ENCODE measurements at regions not wholly inside any gene's neighbourhood (a gene's known extent, or its start where the extent isn't known, plus 50 kb on each side); places are given as distances from the start of the nearest gene placed in this dataset.
"Not testable (repeated sequence)": the region's sequence is repeated elsewhere in the genome, so short reads cannot be mapped to it uniquely, and the experiment has no call there.

DNA sequence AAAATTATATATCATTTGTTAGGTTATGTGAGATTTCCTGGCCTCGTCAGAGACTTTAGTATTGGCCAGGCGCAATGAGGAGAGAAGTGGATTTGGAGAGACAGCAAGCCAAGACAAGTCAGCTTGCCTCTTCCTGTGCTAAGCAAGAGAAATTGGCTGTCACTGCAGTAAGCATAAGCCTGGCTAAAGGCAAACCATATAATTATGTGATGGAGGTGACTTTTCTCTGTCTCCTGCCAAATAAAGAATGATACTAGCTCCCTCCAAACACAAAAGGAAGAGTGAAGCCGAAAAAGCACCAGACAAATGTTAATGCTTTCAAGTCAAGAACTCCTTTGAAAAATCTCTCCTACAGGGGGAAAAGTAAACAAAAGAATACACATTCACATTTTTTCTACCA is 2246.0 kb downstream of the ARAP2 start:
- H3K9me3 ChIP-seq (ENCODE audit: control insufficient read depth in 1 of 2, low read length in 2 of 2) = no peaks in the 10 kb centered on the region
- Mint-ChIP-seq H3K27me3 (no peaks in the 10 kb centered on the region), H3K27ac (no peak overlapping the region), H3K36me3 (no peaks in the 10 kb centered on the region), H3K4me3 (no peak overlapping the region), H3K9me3 (peaks cover 3 to 9% (median 5%) of the 10 kb centered on the region in 8 donors), H3K4me1 (no peaks in the 10 kb centered on the region)
- no peak overlapping the region for H3K27ac ChIP-seq (ENCODE audit: low read depth, low read length)
- H3K4me3 ChIP-seq (ENCODE audit: low read length in 2 of 2) = no peak overlapping the region
- no peaks in the 10 kb centered on the region for H3K27me3 ChIP-seq (ENCODE audit: insufficient read depth, low read length)
- ChIA-PET POLR2A (ENCODE audit: partially characterized antibody) (no interaction called here), CTCF (ENCODE audit: partially characterized antibody) (no interaction called here)
- no peaks in the 10 kb centered on the region for H3K36me3 ChIP-seq (ENCODE audit: insufficient read depth, low read length)
- intact Hi-C loops (cut with micrococcal nuclease) = no loop called here
- no peak for DNase-seq
- no peaks in the 10 kb centered on the region for H3K4me1 ChIP-seq (ENCODE audit: insufficient read depth, low read length)

GRCh38 chr4:34000356-34000755 is 2244.0 kb downstream of the ARAP2 start:
- H3K27me3 Mint-ChIP-seq = no peaks in the 10 kb centered on the region
- CTCF ChIA-PET (ENCODE audit: partially characterized antibody) = no interaction called here
- POLR2A ChIA-PET (ENCODE audit: partially characterized antibody) = no interaction called here
- Histone ChIP-seq H3K27ac (ENCODE audit: low read depth, low read length) (no peak overlapping the region), H3K27me3 (ENCODE audit: insufficient read depth, low read length) (no peaks in the 10 kb centered on the region), H3K36me3 (ENCODE audit: insufficient read depth, low read length) (no peaks in the 10 kb centered on the region), H3K4me3 (ENCODE audit: low read length in 2 of 2) (no peak overlapping the region), H3K9me3 (ENCODE audit: control insufficient read depth in 1 of 2, low read length in 2 of 2) (no peaks in the 10 kb centered on the region), H3K4me1 (ENCODE audit: insufficient read depth, low read length) (no peaks in the 10 kb centered on the region)
- H3K27ac Mint-ChIP-seq = no peak overlapping the region
- DNase-seq = no peak
- H3K4me1 Mint-ChIP-seq = no peaks in the 10 kb centered on the region
- no peak overlapping the region for H3K4me3 Mint-ChIP-seq
- H3K9me3 Mint-ChIP-seq = peaks cover 0 to 6% (median 4%) of the 10 kb centered on the region in 8 donors
- H3K36me3 Mint-ChIP-seq = no peaks in the 10 kb centered on the region
- intact Hi-C loops (cut with micrococcal nuclease) = no loop called here

- intact Hi-C loops (cut with micrococcal nuclease); H3K4me3 ChIP-seq (ENCODE audit: low read length in 2 of 2); H3K27ac ChIP-seq (ENCODE audit: low read depth, low read length); H3K4me3 Mint-ChIP-seq; H3K4me1 ChIP-seq (ENCODE audit: insufficient read depth, low read length); CTCF ChIA-PET (ENCODE audit: partially characterized antibody); H3K27me3 Mint-ChIP-seq; H3K4me1 Mint-ChIP-seq; H3K9me3 ChIP-seq (ENCODE audit: control insufficient read depth in 1 of 2, low read length in 2 of 2); H3K27me3 ChIP-seq (ENCODE audit: insufficient read depth, low read length); H3K36me3 Mint-ChIP-seq; H3K36me3 ChIP-seq (ENCODE audit: insufficient read depth, low read length); DNase-seq; H3K27ac Mint-ChIP-seq; POLR2A ChIA-PET (ENCODE audit: partially characterized antibody): not testable (repeated sequence)
- H3K9me3 Mint-ChIP-seq = peaks cover 0 to 13% (median 2%) of the 10 kb centered on the region in 8 donors
These were observed 2237.8 kb downstream of the ARAP2 start for GRCh38 chr4:34006540-34006939.

DNA sequence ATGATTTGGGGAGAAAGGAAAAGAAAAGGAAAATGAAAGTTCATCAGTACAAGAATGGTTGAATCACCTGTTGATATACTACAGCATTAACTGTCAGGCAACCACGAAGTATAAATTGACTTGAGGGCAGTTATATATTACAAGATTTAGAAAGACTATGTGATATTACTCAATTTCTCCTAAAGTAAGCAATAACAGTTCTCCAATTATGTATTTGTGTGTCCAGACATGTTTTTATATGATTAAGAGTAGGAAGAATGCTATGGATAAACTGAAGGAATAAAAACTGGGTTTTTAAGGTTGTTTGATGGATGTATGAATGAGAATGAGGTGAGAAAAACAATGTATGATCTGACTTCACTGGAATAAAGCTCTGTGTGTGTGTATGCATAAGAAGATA is 2234.4 kb downstream of the ARAP2 start:
- intact Hi-C loops (cut with micrococcal nuclease) = no loop called here
- Histone ChIP-seq H3K9me3 (ENCODE audit: control insufficient read depth in 1 of 2, low read length in 2 of 2) (no peaks in the 10 kb centered on the region), H3K27ac (ENCODE audit: low read depth, low read length) (no peak overlapping the region), H3K4me3 (ENCODE audit: low read length in 2 of 2) (no peak overlapping the region), H3K27me3 (ENCODE audit: insufficient read depth, low read length) (no peaks in the 10 kb centered on the region), H3K36me3 (ENCODE audit: insufficient read depth, low read length) (no peaks in the 10 kb centered on the region), H3K4me1 (ENCODE audit: insufficient read depth, low read length) (no peaks in the 10 kb centered on the region)
- no peak overlapping the region for H3K4me3 Mint-ChIP-seq
- no peaks in the 10 kb centered on the region for H3K27me3 Mint-ChIP-seq
- ChIA-PET POLR2A (ENCODE audit: partially characterized antibody) (no interaction called here), CTCF (ENCODE audit: partially characterized antibody) (no interaction called here)
- no peak overlapping the region for H3K27ac Mint-ChIP-seq
- no peaks in the 10 kb centered on the region for H3K4me1 Mint-ChIP-seq
- no peak for DNase-seq
- H3K36me3 Mint-ChIP-seq = no peaks in the 10 kb centered on the region
- H3K9me3 Mint-ChIP-seq = peaks cover 0 to 11% (median 1%) of the 10 kb centered on the region in 8 donors

GRCh38 chr4:34010751-34011519 is 2233.4 kb downstream of the ARAP2 start:
- ChIA-PET POLR2A (ENCODE audit: partially characterized antibody) (no interaction called here), CTCF (ENCODE audit: partially characterized antibody) (no interaction called here)
- H3K4me3 ChIP-seq (ENCODE audit: low read length in 2 of 2) = no peak overlapping the region
- DNase-seq = no peak
- Mint-ChIP-seq H3K4me3 (no peak overlapping the region), H3K4me1 (no peaks in the 10 kb centered on the region), H3K36me3 (no peaks in the 10 kb centered on the region), H3K9me3 (peaks cover 0 to 11% (median 1%) of the 10 kb centered on the region in 8 donors), H3K27ac (no peak overlapping the region), H3K27me3 (no peaks in the 10 kb centered on the region)
- H3K27ac ChIP-seq (ENCODE audit: low read depth, low read length) = no peak overlapping the region
- H3K9me3 ChIP-seq (ENCODE audit: control insufficient read depth in 1 of 2, low read length in 2 of 2) = no peaks in the 10 kb centered on the region
- no peaks in the 10 kb centered on the region for H3K36me3 ChIP-seq (ENCODE audit: insufficient read depth, low read length)
- no peaks in the 10 kb centered on the region for H3K27me3 ChIP-seq (ENCODE audit: insufficient read depth, low read length)
- intact Hi-C loops (cut with micrococcal nuclease) = no loop called here
- H3K4me1 ChIP-seq (ENCODE audit: insufficient read depth, low read length) = no peaks in the 10 kb centered on the region

- Histone ChIP-seq H3K27ac (ENCODE audit: low read depth, low read length) (no peak overlapping the region), H3K4me1 (ENCODE audit: insufficient read depth, low read length) (no peaks in the 10 kb centered on the region), H3K4me3 (ENCODE audit: low read length in 2 of 2) (no peak overlapping the region), H3K36me3 (ENCODE audit: insufficient read depth, low read length) (no peaks in the 10 kb centered on the region), H3K9me3 (ENCODE audit: control insufficient read depth in 1 of 2, low read length in 2 of 2) (no peaks in the 10 kb centered on the region), H3K27me3 (ENCODE audit: insufficient read depth, low read length) (no peaks in the 10 kb centered on the region)
- intact Hi-C loops (cut with micrococcal nuclease) = no loop called here
- DNase-seq = no peak
- H3K4me3 Mint-ChIP-seq = no peak overlapping the region
- no peak overlapping the region for H3K27ac Mint-ChIP-seq
- H3K27me3 Mint-ChIP-seq = no peaks in the 10 kb centered on the region
- ChIA-PET POLR2A (ENCODE audit: partially characterized antibody) (no interaction called here), CTCF (ENCODE audit: partially characterized antibody) (no interaction called here)
- H3K36me3 Mint-ChIP-seq = no peaks in the 10 kb centered on the region
- peaks cover 0 to 11% (median 4%) of the 10 kb centered on the region in 8 donors for H3K9me3 Mint-ChIP-seq
- no peaks in the 10 kb centered on the region for H3K4me1 Mint-ChIP-seq
These were observed 2209.1 kb downstream of the ARAP2 start for GRCh38 chr4:34035225-34035624.

- Mint-ChIP-seq H3K9me3 (peaks cover 0 to 12% (median 2%) of the 10 kb centered on the region in 8 donors), H3K27ac (no peak overlapping the region), H3K27me3 (no peaks in the 10 kb centered on the region), H3K36me3 (no peaks in the 10 kb centered on the region), H3K4me3 (no peak overlapping the region), H3K4me1 (no peaks in the 10 kb centered on the region)
- Histone ChIP-seq H3K4me3 (ENCODE audit: low read length in 2 of 2) (no peak overlapping the region), H3K27ac (ENCODE audit: low read depth, low read length) (no peak overlapping the region), H3K36me3 (ENCODE audit: insufficient read depth, low read length) (no peaks in the 10 kb centered on the region), H3K27me3 (ENCODE audit: insufficient read depth, low read length) (no peaks in the 10 kb centered on the region), H3K9me3 (ENCODE audit: control insufficient read depth in 1 of 2, low read length in 2 of 2) (no peaks in the 10 kb centered on the region), H3K4me1 (ENCODE audit: insufficient read depth, low read length) (no peaks in the 10 kb centered on the region)
- intact Hi-C loops (cut with micrococcal nuclease) = no loop called here
- POLR2A ChIA-PET (ENCODE audit: partially characterized antibody) = no interaction called here
- no peak for DNase-seq
- CTCF ChIA-PET (ENCODE audit: partially characterized antibody) = no interaction called here
These were observed 2207.0 kb downstream of the ARAP2 start for GRCh38 chr4:34037280-34037679.

DNA sequence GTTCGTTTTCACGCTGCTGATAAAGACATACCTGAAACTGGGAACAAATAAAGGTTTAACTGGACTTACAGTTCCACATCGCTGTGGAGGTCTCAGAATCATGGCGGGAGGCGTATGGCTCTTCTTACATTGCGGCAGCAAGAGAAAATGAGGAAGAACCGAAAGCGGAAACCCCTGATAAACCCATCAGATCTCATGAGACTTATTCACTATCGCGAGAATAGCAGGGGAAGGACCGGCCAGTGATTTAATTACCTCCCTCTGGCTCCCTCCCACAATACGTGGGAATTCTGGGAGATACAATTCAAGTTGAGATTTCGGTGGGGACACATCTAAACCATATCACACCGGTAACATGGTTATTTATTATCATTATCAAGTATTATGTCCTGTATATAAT is 2204.5 kb downstream of the ARAP2 start:
- H3K4me3 Mint-ChIP-seq = no peak overlapping the region
- no peaks in the 10 kb centered on the region for H3K36me3 Mint-ChIP-seq
- H3K9me3 Mint-ChIP-seq = peaks cover 0 to 17% (median 2%) of the 10 kb centered on the region in 8 donors
- Histone ChIP-seq H3K9me3 (ENCODE audit: control insufficient read depth in 1 of 2, low read length in 2 of 2) (no peaks in the 10 kb centered on the region), H3K36me3 (ENCODE audit: insufficient read depth, low read length) (no peaks in the 10 kb centered on the region), H3K4me1 (ENCODE audit: insufficient read depth, low read length) (no peaks in the 10 kb centered on the region), H3K4me3 (ENCODE audit: low read length in 2 of 2) (no peak overlapping the region), H3K27ac (ENCODE audit: low read depth, low read length) (no peak overlapping the region), H3K27me3 (ENCODE audit: insufficient read depth, low read length) (no peaks in the 10 kb centered on the region)
- H3K27me3 Mint-ChIP-seq = no peaks in the 10 kb centered on the region
- ChIA-PET POLR2A (ENCODE audit: partially characterized antibody) (no interaction called here), CTCF (ENCODE audit: partially characterized antibody) (no interaction called here)
- intact Hi-C loops (cut with micrococcal nuclease) = no loop called here
- no peaks in the 10 kb centered on the region for H3K4me1 Mint-ChIP-seq
- H3K27ac Mint-ChIP-seq = no peak overlapping the region
- no peak for DNase-seq
